Endothelial cell of umbilical vein (primary cell): ENCODE measurements at regions not wholly inside any gene's neighbourhood (a gene's known extent, or its start where the extent isn't known, plus 50 kb on each side); places are given as distances from the start of the nearest gene placed in this dataset.

Source experiments
- BruUV-seq: library from RNA; stranded (reverse); fragments of 400-500 nt; replicated peaks from 2 replicates; lab custom pipeline; 2021; lab: Mats Ljungman, UMichigan
- CTCF ChIA-PET: fragments of 300-600, 350-600 bp; sonication (Branson Sonifier 250); formaldehyde crosslinking; loops from one replicate; lab custom pipeline; 2021; ENCODE audit warnings: antibody characterized with exemption, inconsistent platforms; lab: Charles Lee
- POLR2A ChIA-PET: fragments of 300-600, 350-600 bp; sonication (Branson Sonifier 250); formaldehyde crosslinking; loops from one replicate; lab custom pipeline; 2021; ENCODE audit warnings: antibody characterized with exemption, inconsistent platforms; lab: Charles Lee
- DNase-seq: peaks from one replicate; pipeline ENCODE4 v3.0.0-alpha.2; 2011; ENCODE audit warnings: low read depth, low spot score
- FAIRE-seq: peaks from 2 replicates; lab custom pipeline; 2011; peaks lifted over from hg19 to GRCh38; lab: Jason Lieb, UNC
- H2AFZ ChIP-seq: 2 replicates; pipeline ENCODE4 v1.6.0; 2012; ENCODE audit warnings: low read depth, low read length, control low read depth, inconsistent platforms
- H3K27ac ChIP-seq: 2 replicates; pipeline ENCODE4 v1.5.1; 2011; ENCODE audit warnings: low read depth, mild to moderate bottlenecking, control low read depth, low read length, moderate library complexity; ENCODE audit not compliant: insufficient read depth
- H3K27me3 ChIP-seq, 2 experiments: 2 replicates each; pipeline versions ENCODE4 v1.6.0 to v1.6.1; 2011; ENCODE audit warnings: low read length in 2 of 2, mixed read lengths in 1 of 2; ENCODE audit not compliant: control insufficient read depth in 2 of 2, insufficient read depth in 2 of 2
- H3K36me3 ChIP-seq, 2 experiments: 2 replicates in 1 of 2; 3 replicates in 1 of 2; pipeline ENCODE4 v1.5.1; 2011; ENCODE audit warnings: low read length in 2 of 2, mild to moderate bottlenecking in 1 of 2, moderate library complexity in 1 of 2; ENCODE audit not compliant: control insufficient read depth in 2 of 2, insufficient read depth in 2 of 2; ENCODE audit errors: extremely low read depth in 1 of 2
- H3K4me1 ChIP-seq: 3 replicates; pipeline ENCODE4 v1.5.1; 2011; ENCODE audit warnings: mild to moderate bottlenecking, low read length; ENCODE audit not compliant: control insufficient read depth, insufficient read depth; ENCODE audit errors: extremely low read depth
- H3K4me2 ChIP-seq: 2 replicates; pipeline ENCODE4 v1.6.1; 2011; ENCODE audit warnings: low read length, control low read depth, mixed read lengths; ENCODE audit not compliant: insufficient read depth
- H3K4me3 ChIP-seq, 3 experiments: fragments of 200-600 bp in 1 of 3; sonication (generic), shearing (Covaris generic) in 1 of 3; replicated peaks in 1 of 3; 2 replicates each; pipeline ENCODE4 v1.5.1; 2011 to 2016; ENCODE audit warnings: control low read depth in 3 of 3, low read length in 3 of 3, mild to moderate bottlenecking in 2 of 3, inconsistent platforms in 1 of 3, low read depth in 1 of 3, moderate library complexity in 1 of 3; ENCODE audit not compliant: insufficient read depth in 1 of 3
- H3K79me2 ChIP-seq: 2 replicates; pipeline ENCODE4 v1.6.0; 2012; ENCODE audit warnings: low read length, inconsistent platforms; ENCODE audit not compliant: control insufficient read depth, insufficient read depth
- H3K9ac ChIP-seq: replicated peaks from 2 replicates; pipeline ENCODE3; 2011; ENCODE audit warnings: low read length, control low read depth; ENCODE audit not compliant: insufficient read depth; ENCODE audit errors: extremely low read depth
- H3K9me1 ChIP-seq: replicated peaks from 3 replicates; pipeline ENCODE4 v1.6.0; 2011; ENCODE audit warnings: mild to moderate bottlenecking, low read length; ENCODE audit not compliant: control insufficient read depth, insufficient read depth; ENCODE audit errors: extremely low read depth
- H3K9me3 ChIP-seq: replicated peaks from 2 replicates; pipeline ENCODE4 v1.5.1; 2012; ENCODE audit warnings: low read length, inconsistent platforms; ENCODE audit not compliant: control insufficient read depth, insufficient read depth
- H4K20me1 ChIP-seq: replicated peaks from 2 replicates; pipeline ENCODE3; 2011; ENCODE audit warnings: mild to moderate bottlenecking, low read length; ENCODE audit not compliant: control insufficient read depth, insufficient read depth; ENCODE audit errors: extremely low read depth
- EZH2 ChIP-seq: IDR thresholded peaks from 2 replicates; pipeline ENCODE4 v1.6.1; 2012; ENCODE audit warnings: borderline replicate concordance, low read depth, mild to moderate bottlenecking, moderate library complexity, low read length, inconsistent platforms; ENCODE audit not compliant: severe bottlenecking
- FOS ChIP-seq: IDR thresholded peaks from 2 replicates; pipeline ENCODE4 v1.6.1; 2011; ENCODE audit warnings: mild to moderate bottlenecking, low read length, moderate library complexity, borderline replicate concordance; ENCODE audit not compliant: insufficient read depth
- GATA2 ChIP-seq: IDR thresholded peaks from 2 replicates; pipeline ENCODE4 v1.7.0; 2011; ENCODE audit warnings: low read depth, mild to moderate bottlenecking, moderate library complexity, mixed read lengths, low read length; ENCODE audit not compliant: insufficient read length, insufficient read depth
- JUN ChIP-seq: IDR thresholded peaks from 2 replicates; pipeline ENCODE4 v1.6.1; 2011; ENCODE audit warnings: borderline replicate concordance, low read depth; ENCODE audit not compliant: insufficient read length, insufficient read depth
- MYC ChIP-seq: IDR thresholded peaks from one replicate; pipeline ENCODE4 v1.6.1; 2011; ENCODE audit warnings: mild to moderate bottlenecking, low read depth, low read length
- POLR2A ChIP-seq: IDR thresholded peaks from 2 replicates; pipeline ENCODE4 v1.6.1; 2012; ENCODE audit warnings: low read depth, mild to moderate bottlenecking, control low read depth, low read length
- POLR2AphosphoS5 ChIP-seq: IDR thresholded peaks from 2 replicates; pipeline ENCODE4 v1.6.1; 2012; ENCODE audit warnings: low read depth, mild to moderate bottlenecking, control low read depth, low read length, moderate library complexity; ENCODE audit not compliant: insufficient read depth
- dilution Hi-C: fragments of 300-500 bp; cut with MboI; formaldehyde crosslinking; loops from one replicate; pipeline ENCODE4 v1.15.0; 2019; ENCODE audit warnings: low sequenced_read_pairs; ENCODE audit not compliant: extremely low pct_ligation_motif_present
- intact Hi-C: fragments of 100-400 bp; cut with micrococcal nuclease; formaldehyde crosslinking; loops from one replicate; pipeline ENCODE4 v1.10.0; 2022
- TF ChIP-seq, protein P1 (sequence below), 2 donors: IDR thresholded peaks; 1 replicate in 1 of 2; 2 replicates in 1 of 2; pipeline ENCODE4 v1.5.1; 2011; ENCODE audit warnings: low read length in 2 of 2, mild to moderate bottlenecking in 2 of 2, moderate library complexity in 2 of 2, control low read depth in 1 of 2, inconsistent platforms in 1 of 2, low read depth in 1 of 2; ENCODE audit not compliant: insufficient read depth in 1 of 2; ENCODE audit errors: extremely low read depth in 1 of 2
- TF ChIP-seq, protein P2 (sequence below): IDR thresholded peaks from 2 replicates; pipeline ENCODE4 v1.6.1; 2011; ENCODE audit not compliant: insufficient read depth, insufficient read length

DNA sequence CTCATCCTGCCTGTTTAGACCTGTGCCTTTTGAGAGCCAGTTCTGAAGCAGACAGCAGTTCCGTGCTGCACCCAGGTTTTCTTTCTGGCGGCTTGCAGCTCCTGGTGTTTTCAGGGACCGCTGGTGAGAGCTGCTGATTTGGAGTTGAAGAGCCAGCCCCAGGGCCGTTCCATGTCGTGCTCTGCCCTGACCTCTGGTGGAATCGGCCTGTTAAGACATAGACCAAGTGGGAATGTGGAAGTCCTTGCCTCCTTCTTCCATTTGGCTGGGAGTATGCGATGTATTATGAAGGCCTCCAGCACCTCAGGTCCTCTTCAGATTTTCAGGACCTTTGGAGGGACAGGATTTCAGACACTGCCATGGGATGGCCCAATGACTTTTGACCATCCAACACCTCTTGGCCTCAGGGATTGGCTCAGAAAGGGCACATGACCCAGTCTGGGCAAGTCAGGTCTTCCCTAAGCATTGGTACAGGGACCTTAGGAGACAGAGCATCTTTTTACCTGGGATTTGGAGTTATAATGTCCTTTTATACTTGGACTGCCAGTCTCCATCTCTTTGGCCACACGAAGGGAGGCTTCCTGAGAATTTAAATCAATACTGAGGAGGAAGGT lies 136.1 kb upstream of the CLINT1 start:
- Histone ChIP-seq H2AFZ (no peak overlapping the region), H3K4me3 (no peak overlapping the region), H3K4me2 (no peak overlapping the region), H3K27ac (no peak overlapping the region), H3K9me3 (no peaks in the 10 kb centered on the region), H4K20me1 (no peaks in the 10 kb centered on the region), H3K36me3 (no peaks in the 10 kb centered on the region), H3K9ac (no peak overlapping the region), H3K79me2 (no peaks in the 10 kb centered on the region), H3K4me1 (no peaks in the 10 kb centered on the region), H3K27me3 (no peaks in the 10 kb centered on the region), H3K9me1 (no peaks in the 10 kb centered on the region)
- POLR2A ChIA-PET = no interaction called here
- CTCF ChIA-PET = interaction anchor here (0.6 to 2.5 kb wide), 28 partner anchors 9 to 1137 kb away, joined by 3 to 29 read pairs (median 4); no protein-coding TSS in a partner anchor
- intact Hi-C loops = loop anchor here (1.0 to 5.0 kb wide), 6 partner anchors 80 to 1137 kb away; no protein-coding TSS in a partner anchor
- BruUV-seq = no TSS peak
- dilution Hi-C loops = no loop called here
- DNase-seq (peak; percentile 63), FAIRE-seq (peak; percentile 81)
- no peak for TF ChIP-seq EZH2
- TF ChIP-seq, protein P1, sequence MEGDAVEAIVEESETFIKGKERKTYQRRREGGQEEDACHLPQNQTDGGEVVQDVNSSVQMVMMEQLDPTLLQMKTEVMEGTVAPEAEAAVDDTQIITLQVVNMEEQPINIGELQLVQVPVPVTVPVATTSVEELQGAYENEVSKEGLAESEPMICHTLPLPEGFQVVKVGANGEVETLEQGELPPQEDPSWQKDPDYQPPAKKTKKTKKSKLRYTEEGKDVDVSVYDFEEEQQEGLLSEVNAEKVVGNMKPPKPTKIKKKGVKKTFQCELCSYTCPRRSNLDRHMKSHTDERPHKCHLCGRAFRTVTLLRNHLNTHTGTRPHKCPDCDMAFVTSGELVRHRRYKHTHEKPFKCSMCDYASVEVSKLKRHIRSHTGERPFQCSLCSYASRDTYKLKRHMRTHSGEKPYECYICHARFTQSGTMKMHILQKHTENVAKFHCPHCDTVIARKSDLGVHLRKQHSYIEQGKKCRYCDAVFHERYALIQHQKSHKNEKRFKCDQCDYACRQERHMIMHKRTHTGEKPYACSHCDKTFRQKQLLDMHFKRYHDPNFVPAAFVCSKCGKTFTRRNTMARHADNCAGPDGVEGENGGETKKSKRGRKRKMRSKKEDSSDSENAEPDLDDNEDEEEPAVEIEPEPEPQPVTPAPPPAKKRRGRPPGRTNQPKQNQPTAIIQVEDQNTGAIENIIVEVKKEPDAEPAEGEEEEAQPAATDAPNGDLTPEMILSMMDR (IDR thresholded peaks at IDR 0.05; ENCODE audit: extremely low read depth in 1 of 2, insufficient read depth in 1 of 2, low read depth in 1 of 2, low read length in 2 of 2) = peak; percentile 63 to 79

DNA sequence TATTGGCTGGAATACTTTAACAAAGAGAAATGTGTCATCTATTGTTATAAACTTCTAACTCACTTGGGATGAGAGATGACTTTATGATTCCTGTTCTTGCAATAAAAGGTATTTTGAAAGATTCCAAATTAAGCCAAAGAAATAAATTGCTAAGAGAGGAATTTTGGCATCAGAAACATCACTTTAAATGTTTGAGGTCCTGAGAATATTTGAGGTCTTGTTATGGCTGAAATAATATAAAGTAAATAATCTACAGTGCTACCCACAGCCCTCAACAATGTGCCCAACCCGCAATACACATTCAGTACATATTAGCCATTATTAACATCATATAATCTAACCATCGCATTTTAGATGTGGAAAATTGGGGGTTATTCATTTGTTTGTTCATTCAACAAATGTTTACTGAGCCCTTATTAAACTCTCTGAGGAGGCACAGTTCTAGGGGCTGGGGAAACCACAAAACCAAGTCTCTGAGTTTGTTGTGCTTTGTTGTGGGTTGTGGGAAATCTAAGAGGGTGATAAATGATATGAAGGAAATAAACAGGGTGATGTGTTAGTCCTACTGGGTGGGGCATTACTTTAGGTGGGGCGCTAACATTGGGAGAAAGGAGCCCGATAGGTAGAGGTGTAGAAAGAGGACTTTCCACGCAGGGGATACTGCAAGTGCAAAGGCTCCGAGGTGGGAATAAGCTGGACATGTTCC lies 135.2 kb upstream of the CLINT1 start:
- Histone ChIP-seq H3K79me2 (no peaks in the 10 kb centered on the region), H3K27me3 (peaks cover 0 to 2% of the 10 kb centered on the region in 2 experiments), H3K4me3 (no peak overlapping the region), H3K9me1 (no peaks in the 10 kb centered on the region), H2AFZ (no peak overlapping the region), H3K9me3 (no peaks in the 10 kb centered on the region), H3K36me3 (no peaks in the 10 kb centered on the region), H3K9ac (no peak overlapping the region), H3K4me2 (no peak overlapping the region), H3K27ac (no peak overlapping the region), H4K20me1 (no peaks in the 10 kb centered on the region), H3K4me1 (no peaks in the 10 kb centered on the region)
- dilution Hi-C loops (no loop called here), intact Hi-C loops (no loop called here)
- DNase-seq (no peak), FAIRE-seq (no peak)
- POLR2A ChIA-PET = no interaction called here
- no TSS peak for BruUV-seq
- no peak for TF ChIP-seq FOS
- no peak for TF ChIP-seq POLR2A
- TF ChIP-seq, protein P1 (IDR thresholded peaks at IDR 0.05; ENCODE audit: extremely low read depth in 1 of 2, insufficient read depth in 1 of 2, low read depth in 1 of 2, low read length in 2 of 2) = no peak
- TF ChIP-seq POLR2AphosphoS5 = no peak
- TF ChIP-seq EZH2 = no peak
- no peak for TF ChIP-seq MYC
- no peak for TF ChIP-seq GATA2
- TF ChIP-seq, protein P2, sequence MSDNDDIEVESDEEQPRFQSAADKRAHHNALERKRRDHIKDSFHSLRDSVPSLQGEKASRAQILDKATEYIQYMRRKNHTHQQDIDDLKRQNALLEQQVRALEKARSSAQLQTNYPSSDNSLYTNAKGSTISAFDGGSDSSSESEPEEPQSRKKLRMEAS = no peak
- TF ChIP-seq JUN = no peak
- CTCF ChIA-PET = interaction anchor here (0.6 to 2.5 kb wide), 26 partner anchors 10 to 1138 kb away, joined by 3 to 29 read pairs (median 4); no protein-coding TSS in a partner anchor
